IMR-90 (cell line): ENCODE measurements at regions not wholly inside any gene's neighbourhood (a gene's known extent, or its start where the extent isn't known, plus 50 kb on each side); places are given as distances from the start of the nearest gene placed in this dataset.

Experiments used
- ATAC-seq: fragments of 200-7000 bp; cut with Tn5 transposase; 2 replicates; pipeline ENCODE4 v1.9.1; 2020; ENCODE audit warnings: low read depth, mild to moderate bottlenecking, moderate library complexity
- BruUV-seq: library from RNA; stranded (reverse); fragments of 400-500 nt; replicated peaks from 2 replicates; lab custom pipeline; 2021; lab: Mats Ljungman, UMichigan
- CTCF ChIA-PET: fragments of 300-600 bp; formaldehyde crosslinking; extraction: SDS; loops from one replicate; lab custom pipeline; 2021; ENCODE audit warnings: antibody characterized with exemption; lab: Yijun Ruan, JAX
- POLR2A ChIA-PET: fragments of 300-600 bp; sonication (Branson Sonifier 250); formaldehyde crosslinking; loops from one replicate; lab custom pipeline; 2022; ENCODE audit warnings: antibody characterized with exemption; ENCODE audit not compliant: unreplicated experiment; lab: Charles Lee
- DNase-seq: peaks from one replicate; pipeline ENCODE4 v3.0.0; 2013
- H2AFZ ChIP-seq: replicated peaks from 2 replicates; pipeline ENCODE3; 2013; ENCODE audit warnings: low read length, mild to moderate bottlenecking; ENCODE audit not compliant: poor library complexity
- H2AK5ac ChIP-seq: 2 replicates; pipeline ENCODE4 v1.6.1; 2013; ENCODE audit warnings: low read depth, low read length, inconsistent platforms
- H2AK9ac ChIP-seq: replicated peaks from 2 replicates; pipeline ENCODE3; 2013; ENCODE audit warnings: mild to moderate bottlenecking, low read depth, low read length, moderate library complexity; ENCODE audit not compliant: poor library complexity
- H2BK120ac ChIP-seq: 2 replicates; pipeline ENCODE4 v1.6.1; 2013; ENCODE audit warnings: low read depth, low read length, inconsistent platforms
- H2BK15ac ChIP-seq: 3 replicates; pipeline ENCODE4 v1.6.1; 2013; ENCODE audit warnings: low read depth, low read length, inconsistent platforms
- H2BK20ac ChIP-seq: 2 replicates; pipeline ENCODE4 v1.6.1; 2013; ENCODE audit warnings: low read depth, mild to moderate bottlenecking, inconsistent platforms, low read length, moderate library complexity
- H2BK5ac ChIP-seq: 2 replicates; pipeline ENCODE4 v1.6.1; 2013; ENCODE audit warnings: mild to moderate bottlenecking, low read depth, low read length, inconsistent platforms; ENCODE audit not compliant: poor library complexity, severe bottlenecking
- H3K14ac ChIP-seq: replicated peaks from 2 replicates; pipeline ENCODE4 v1.6.1; 2013; ENCODE audit warnings: low read depth, low read length, inconsistent platforms
- H3K18ac ChIP-seq: 2 replicates; pipeline ENCODE4 v1.6.1; 2013; ENCODE audit warnings: low read depth, low read length, control low read depth
- H3K23ac ChIP-seq: 2 replicates; pipeline ENCODE4 v1.6.1; 2013; ENCODE audit warnings: low read depth, low read length, inconsistent platforms
- H3K27ac ChIP-seq: 2 replicates; pipeline ENCODE4 v1.5.1; 2013; ENCODE audit warnings: mild to moderate bottlenecking, control low read depth, low read length; ENCODE audit not compliant: insufficient read depth
- H3K27me3 ChIP-seq: 2 replicates; pipeline ENCODE4 v1.6.1; 2013; ENCODE audit warnings: low read length; ENCODE audit not compliant: control insufficient read depth, insufficient read depth
- H3K36me3 ChIP-seq: 2 replicates; pipeline ENCODE4 v1.6.1; 2013; ENCODE audit warnings: low read length, mixed read lengths; ENCODE audit not compliant: control insufficient read depth, insufficient read depth
- H3K4ac ChIP-seq: 2 replicates; pipeline ENCODE4 v1.6.1; 2013; ENCODE audit warnings: low read depth, low read length, inconsistent platforms
- H3K4me1 ChIP-seq: 2 replicates; pipeline ENCODE4 v1.6.1; 2013; ENCODE audit warnings: low read length, mixed read lengths; ENCODE audit not compliant: control insufficient read depth, insufficient read depth
- H3K4me2 ChIP-seq: 2 replicates; pipeline ENCODE4 v1.6.1; 2013; ENCODE audit warnings: low read depth, mild to moderate bottlenecking, control low read depth, low read length, moderate library complexity
- H3K4me3 ChIP-seq: 2 replicates; pipeline ENCODE4 v1.5.1; 2013; ENCODE audit warnings: low read depth, mild to moderate bottlenecking, control low read depth, low read length, moderate library complexity; ENCODE audit not compliant: insufficient read depth
- H3K56ac ChIP-seq: 2 replicates; pipeline ENCODE4 v1.6.1; 2013; ENCODE audit warnings: low read length, inconsistent platforms; ENCODE audit not compliant: insufficient read depth; ENCODE audit errors: extremely low read depth
- H3K79me1 ChIP-seq, 2 experiments: 2 replicates each; pipeline ENCODE4 v1.6.1; 2013; ENCODE audit warnings: low read length in 2 of 2, inconsistent platforms in 1 of 2, low read depth in 1 of 2
- H3K9ac ChIP-seq: 2 replicates; pipeline ENCODE4 v1.6.1; 2013; ENCODE audit warnings: low read depth, low read length, control low read depth
- H3K9me1 ChIP-seq: 2 replicates; pipeline ENCODE4 v1.6.1; 2013; ENCODE audit warnings: low read length, inconsistent platforms; ENCODE audit not compliant: insufficient read depth
- H3K9me3 ChIP-seq: 2 replicates; pipeline ENCODE4 v1.6.1; 2013; ENCODE audit warnings: low read length; ENCODE audit not compliant: control insufficient read depth, insufficient read depth
- H4K20me1 ChIP-seq: 2 replicates; pipeline ENCODE4 v1.6.1; 2013; ENCODE audit warnings: low read length, inconsistent platforms; ENCODE audit not compliant: insufficient read depth
- H4K5ac ChIP-seq: 2 replicates; pipeline ENCODE4 v1.6.1; 2013; ENCODE audit warnings: mild to moderate bottlenecking, low read depth, low read length, control low read depth
- H4K8ac ChIP-seq, 2 experiments: 2 replicates each; pipeline ENCODE4 v1.6.1; 2013; ENCODE audit warnings: low read depth in 2 of 2, low read length in 2 of 2, control low read depth in 1 of 2, inconsistent platforms in 1 of 2
- H4K91ac ChIP-seq: 2 replicates; pipeline ENCODE4 v1.6.1; 2013; ENCODE audit warnings: low read depth, low read length, inconsistent platforms; ENCODE audit not compliant: insufficient read depth
- BHLHE40 ChIP-seq: fragments of 150-350 bp; IDR thresholded peaks from 2 replicates; pipeline ENCODE4 v1.6.1; 2016; ENCODE audit warnings: mild to moderate bottlenecking, low read depth, low read length
- CEBPB ChIP-seq: IDR thresholded peaks from 2 replicates; pipeline ENCODE4 v1.6.1; 2012; ENCODE audit warnings: low read depth, low read length, improper control_type of control experiment
- CHD1 ChIP-seq: IDR thresholded peaks from 2 replicates; pipeline ENCODE4 v1.6.1; 2012; ENCODE audit warnings: low read depth, low read length, improper control_type of control experiment
- FOS ChIP-seq: fragments of 150-350 bp; IDR thresholded peaks from 2 replicates; pipeline ENCODE4 v1.6.1; 2016; ENCODE audit warnings: low read depth, low read length
- MAFK ChIP-seq: IDR thresholded peaks from 2 replicates; pipeline ENCODE4 v1.6.1; 2012; ENCODE audit warnings: low read depth, low read length, improper control_type of control experiment
- MAZ ChIP-seq: IDR thresholded peaks from 2 replicates; pipeline ENCODE4 v1.6.1; 2012; ENCODE audit warnings: low read depth, mild to moderate bottlenecking, low read length, improper control_type of control experiment, moderate library complexity, borderline replicate concordance
- MXI1 ChIP-seq: IDR thresholded peaks from 2 replicates; pipeline ENCODE4 v1.6.1; 2012; ENCODE audit warnings: low read depth, mild to moderate bottlenecking, low read length, moderate library complexity, borderline replicate concordance
- NFE2L2 ChIP-seq: fragments of 150-350 bp; IDR thresholded peaks from 2 replicates; pipeline ENCODE4 v1.6.1; 2016; ENCODE audit warnings: low read depth, mild to moderate bottlenecking, low read length
- POLR2A ChIP-seq: IDR thresholded peaks from 2 replicates; pipeline ENCODE4 v1.6.1; 2012; ENCODE audit warnings: mild to moderate bottlenecking, low read depth, low read length
- RAD21 ChIP-seq: IDR thresholded peaks from 2 replicates; pipeline ENCODE4 v1.6.1; 2012; ENCODE audit warnings: low read length, improper control_type of control experiment
- RCOR1 ChIP-seq: IDR thresholded peaks from 2 replicates; pipeline ENCODE4 v1.6.1; 2012; ENCODE audit warnings: mild to moderate bottlenecking, low read length, improper control_type of control experiment; ENCODE audit not compliant: insufficient replicate concordance
- RFX5 ChIP-seq: IDR thresholded peaks from 2 replicates; pipeline ENCODE4 v1.8.0; 2012; ENCODE audit warnings: low read depth, mild to moderate bottlenecking, low read length, moderate library complexity
- SMC3 ChIP-seq: fragments of 150-350 bp; IDR thresholded peaks from 2 replicates; pipeline ENCODE4 v1.6.1; 2016; ENCODE audit warnings: low read depth, mild to moderate bottlenecking, antibody characterized with exemption, low read length, moderate library complexity
- USF2 ChIP-seq: fragments of 150-350 bp; IDR thresholded peaks from 2 replicates; pipeline ENCODE4 v1.6.1; 2017; ENCODE audit warnings: mild to moderate bottlenecking, antibody characterized with exemption, low read length, low read depth
- WGBS, 2 experiments: methylation state at CpG; one replicate each; pipeline versions ENCODE4 v1.1.5 to v1.1.7; 2013; ENCODE audit warnings: missing lambda C conversion rate in 2 of 2; ENCODE audit not compliant: insufficient read length in 1 of 2; ENCODE audit errors: extremely low coverage in 2 of 2; 5-methylcytosine and 5-hydroxymethylcytosine counted together
- dilution Hi-C: fragments of 300-500 bp; cut with HindIII; formaldehyde crosslinking; loops from one replicate; pipeline ENCODE4 v1.14.3; 2018; ENCODE audit warnings: low sequenced_read_pairs; ENCODE audit not compliant: unreplicated experiment
- in situ Hi-C: fragments of 300-500 bp; cut with MboI; formaldehyde crosslinking; loops from 3 replicates; pipeline ENCODE4 v1.14.3; 2019; ENCODE audit warnings: low sequenced_read_pairs, inconsistent platforms, mixed read lengths
- intact Hi-C: fragments of 100-400 bp; cut with micrococcal nuclease; formaldehyde crosslinking; loops from 2 replicates; pipeline ENCODE4 v1.10.0; 2022
- TF ChIP-seq, protein P1 (sequence below): fragments of 150-350 bp; IDR thresholded peaks from 2 replicates; pipeline ENCODE4 v1.6.1; 2016; ENCODE audit warnings: low read depth, mild to moderate bottlenecking, low read length, moderate library complexity, borderline replicate concordance
- TF ChIP-seq, protein P2 (sequence below): conservative IDR thresholded peaks from 2 replicates; pipeline ENCODE4 v1.5.1; 2012; ENCODE audit warnings: mild to moderate bottlenecking, low read depth, low read length, improper control_type of control experiment

DNA sequence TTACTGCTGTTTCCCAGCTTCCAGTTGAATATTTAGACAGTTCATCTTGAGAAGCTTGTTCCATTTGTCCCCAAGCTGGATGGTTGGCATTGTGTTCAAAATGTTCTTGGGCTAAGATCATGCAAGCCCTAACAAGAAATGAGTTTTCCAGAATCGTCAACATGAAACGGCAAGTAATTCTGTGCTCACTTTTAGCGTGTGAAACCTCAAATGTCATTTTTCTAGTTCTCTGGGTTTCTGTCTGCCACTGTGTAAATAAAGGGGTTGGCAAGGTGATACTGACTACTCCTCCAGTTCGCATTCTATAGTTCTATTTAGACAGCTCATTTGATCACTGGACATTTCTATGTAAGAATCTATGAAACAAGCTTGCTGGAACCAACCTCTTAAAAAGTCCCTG lies 194.0 kb downstream of the AHR start:
- Histone ChIP-seq H3K56ac (no peak overlapping the region), H3K23ac (no peak overlapping the region), H3K4me1 (no peaks in the 10 kb centered on the region), H4K8ac (no peak overlapping the region), H3K14ac (no peak overlapping the region), H3K4ac (no peak overlapping the region), H3K4me3 (no peak overlapping the region), H2BK5ac (no peak overlapping the region), H2AK5ac (no peak overlapping the region), H2BK15ac (no peak overlapping the region), H3K9ac (no peak overlapping the region), H3K36me3 (no peaks in the 10 kb centered on the region), H4K91ac (no peak overlapping the region), H2AFZ (no peak overlapping the region), H3K27ac (no peak overlapping the region), H4K5ac (no peak overlapping the region), H3K4me2 (no peak overlapping the region), H2AK9ac (no peak overlapping the region), H3K27me3 (no peaks in the 10 kb centered on the region), H2BK120ac (no peak overlapping the region), H3K9me3 (no peaks in the 10 kb centered on the region), H3K18ac (no peak overlapping the region), H2BK20ac (no peak overlapping the region), H3K79me1 (no peaks in the 10 kb centered on the region), H4K20me1 (no peaks in the 10 kb centered on the region), H3K9me1 (no peaks in the 10 kb centered on the region)
- ATAC-seq, result no peak
- WGBS, 2 experiments, result no CpG with 5 or more reads among the region's 4 CpGs
- dilution Hi-C loops, result no loop called here
- TF ChIP-seq, protein P1, sequence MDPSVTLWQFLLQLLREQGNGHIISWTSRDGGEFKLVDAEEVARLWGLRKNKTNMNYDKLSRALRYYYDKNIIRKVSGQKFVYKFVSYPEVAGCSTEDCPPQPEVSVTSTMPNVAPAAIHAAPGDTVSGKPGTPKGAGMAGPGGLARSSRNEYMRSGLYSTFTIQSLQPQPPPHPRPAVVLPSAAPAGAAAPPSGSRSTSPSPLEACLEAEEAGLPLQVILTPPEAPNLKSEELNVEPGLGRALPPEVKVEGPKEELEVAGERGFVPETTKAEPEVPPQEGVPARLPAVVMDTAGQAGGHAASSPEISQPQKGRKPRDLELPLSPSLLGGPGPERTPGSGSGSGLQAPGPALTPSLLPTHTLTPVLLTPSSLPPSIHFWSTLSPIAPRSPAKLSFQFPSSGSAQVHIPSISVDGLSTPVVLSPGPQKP, result no peak
- TF ChIP-seq CHD1 (no peak), MAFK (no peak), RCOR1 (no peak), SMC3 (no peak), USF2 (no peak), RFX5 (no peak), BHLHE40 (no peak), NFE2L2 (no peak), POLR2A (no peak), CEBPB (no peak), MAZ (no peak), RAD21 (no peak), MXI1 (no peak), FOS (no peak)
- TF ChIP-seq, protein P2, sequence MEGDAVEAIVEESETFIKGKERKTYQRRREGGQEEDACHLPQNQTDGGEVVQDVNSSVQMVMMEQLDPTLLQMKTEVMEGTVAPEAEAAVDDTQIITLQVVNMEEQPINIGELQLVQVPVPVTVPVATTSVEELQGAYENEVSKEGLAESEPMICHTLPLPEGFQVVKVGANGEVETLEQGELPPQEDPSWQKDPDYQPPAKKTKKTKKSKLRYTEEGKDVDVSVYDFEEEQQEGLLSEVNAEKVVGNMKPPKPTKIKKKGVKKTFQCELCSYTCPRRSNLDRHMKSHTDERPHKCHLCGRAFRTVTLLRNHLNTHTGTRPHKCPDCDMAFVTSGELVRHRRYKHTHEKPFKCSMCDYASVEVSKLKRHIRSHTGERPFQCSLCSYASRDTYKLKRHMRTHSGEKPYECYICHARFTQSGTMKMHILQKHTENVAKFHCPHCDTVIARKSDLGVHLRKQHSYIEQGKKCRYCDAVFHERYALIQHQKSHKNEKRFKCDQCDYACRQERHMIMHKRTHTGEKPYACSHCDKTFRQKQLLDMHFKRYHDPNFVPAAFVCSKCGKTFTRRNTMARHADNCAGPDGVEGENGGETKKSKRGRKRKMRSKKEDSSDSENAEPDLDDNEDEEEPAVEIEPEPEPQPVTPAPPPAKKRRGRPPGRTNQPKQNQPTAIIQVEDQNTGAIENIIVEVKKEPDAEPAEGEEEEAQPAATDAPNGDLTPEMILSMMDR, result no peak
- no TSS peak for BruUV-seq
- in situ Hi-C loops, result no loop called here
- CTCF ChIA-PET, result no interaction called here
- POLR2A ChIA-PET, result no interaction called here
- intact Hi-C loops, result no loop called here
- no peak for DNase-seq
